ENCODE measurements at regions not wholly inside any gene's neighbourhood (a gene's known extent, or its start where the extent isn't known, plus 50 kb on each side); places are given as distances from the start of the nearest gene placed in this dataset.

GRCh38 chr12:39692258-39692853, 72.8 kb upstream of the ABCD2 start:
- no peak overlapping the region for H3K4me3 ChIP-seq (ENCODE audit: low read depth in 1 of 3, low read length in 3 of 3)
- H3K9ac ChIP-seq (ENCODE audit: low read depth in 1 of 2, low read length in 2 of 2), result no peak overlapping the region
- H3K4me1 ChIP-seq (ENCODE audit: control insufficient read depth in 4 of 4, insufficient read depth in 4 of 4, low read length in 3 of 4), result no peaks in the 10 kb centered on the region
- H3K27me3 ChIP-seq (ENCODE audit: control insufficient read depth in 4 of 4, insufficient read depth in 4 of 4, low read length in 3 of 4), result no peaks in the 10 kb centered on the region
- TF ChIP-seq YY1 (IDR thresholded peaks at IDR 0.05) (no peak), FOXA1 (IDR thresholded peaks at IDR 0.05) (no peak), RAD21 (IDR thresholded peaks at IDR 0.05) (peak; percentile 70 to 72), ZBTB33 (IDR thresholded peaks at IDR 0.05) (no peak), CTCF (IDR thresholded peaks at IDR 0.05; ENCODE audit: low read depth, low read length, missing input control) (peak; percentile 28)
- H3K27ac ChIP-seq (ENCODE audit: low read depth in 1 of 2, low read length in 2 of 2), result no peak overlapping the region
- no peaks in the 10 kb centered on the region for H3K9me3 ChIP-seq (ENCODE audit: control insufficient read depth in 4 of 4, low read length in 3 of 4)
- DNase-seq (ENCODE audit: low spot score), result no peak
- no peaks in the 10 kb centered on the region for H3K36me3 ChIP-seq (ENCODE audit: control insufficient read depth in 4 of 4, insufficient read depth in 3 of 4, low read depth in 1 of 4, low read length in 3 of 4)
- WGBS, result 46% methylated on average over 1 of the region's 1 CpG

- 98% methylated on average over 1 of the region's 1 CpG for WGBS
- TF ChIP-seq SP1 (IDR thresholded peaks at IDR 0.05) (no peak), FOXA2 (IDR thresholded peaks at IDR 0.05) (no peak), RXRA (IDR thresholded peaks at IDR 0.05) (no peak), RAD21 (IDR thresholded peaks at IDR 0.05) (no peak), FOXA1 (IDR thresholded peaks at IDR 0.05) (no peak), NR2F2 (IDR thresholded peaks at IDR 0.05) (no peak), YY1 (IDR thresholded peaks at IDR 0.05) (no peak), TAF1 (conservative IDR thresholded peaks at IDR 0.05) (no peak), CTCF (IDR thresholded peaks at IDR 0.05; ENCODE audit: low read depth, low read length, missing input control) (no peak), HNF4A (conservative IDR thresholded peaks at IDR 0.05) (no peak)
Observed at GRCh38 chr12:39685854-39686657, 66.5 kb upstream of the ABCD2 start.

More at GRCh38 chr12:39685854-39686657, 66.5 kb upstream of the ABCD2 start:
- no peaks in the 10 kb centered on the region for H3K36me3 ChIP-seq (ENCODE audit: control insufficient read depth in 4 of 4, insufficient read depth in 3 of 4, low read depth in 1 of 4, low read length in 3 of 4)
- H3K27me3 ChIP-seq (ENCODE audit: control insufficient read depth in 4 of 4, insufficient read depth in 4 of 4, low read length in 3 of 4), result no peaks in the 10 kb centered on the region
- no peak for DNase-seq (ENCODE audit: low spot score)
- H3K4me1 ChIP-seq (ENCODE audit: control insufficient read depth in 4 of 4, insufficient read depth in 4 of 4, low read length in 3 of 4), result no peaks in the 10 kb centered on the region
- H3K9ac ChIP-seq (ENCODE audit: low read depth in 1 of 2, low read length in 2 of 2), result no peak overlapping the region
- H3K4me3 ChIP-seq (ENCODE audit: low read depth in 1 of 3, low read length in 3 of 3), result no peak overlapping the region
- no peak overlapping the region for H3K27ac ChIP-seq (ENCODE audit: low read depth in 1 of 2, low read length in 2 of 2)
- H3K9me3 ChIP-seq (ENCODE audit: control insufficient read depth in 4 of 4, low read length in 3 of 4), result no peaks in the 10 kb centered on the region

Data from liver (tissue), 8 donors.